ENCODE measurements at regions not wholly inside any gene's neighbourhood (a gene's known extent, or its start where the extent isn't known, plus 50 kb on each side); places are given as distances from the start of the nearest gene placed in this dataset.

DNA sequence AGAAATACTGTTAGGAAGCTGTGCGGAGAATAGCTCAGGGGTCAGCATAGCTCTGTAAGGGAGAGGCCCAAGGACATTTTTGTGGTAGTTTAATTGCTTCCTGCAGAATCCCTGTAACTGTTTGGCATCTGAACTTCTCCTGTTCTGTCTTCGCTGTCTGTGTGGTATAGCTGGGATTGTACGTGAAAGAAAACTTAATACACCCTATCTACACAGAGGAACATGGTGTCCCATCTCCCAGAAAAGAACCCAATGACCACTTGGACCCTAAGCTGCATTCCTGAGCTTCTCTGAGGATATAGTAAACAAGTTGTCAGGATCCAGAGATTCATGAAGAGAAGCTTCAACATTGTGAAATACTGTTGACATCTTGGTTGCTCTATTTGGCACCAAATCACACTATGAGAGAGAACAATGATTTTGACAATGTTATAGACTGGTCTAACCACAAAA, 81.3 kb downstream of the CDC42EP3 start:
- DNase-seq (ENCODE audit: low read depth): no peak

All from T follicular helper cell (primary cell).